Body of pancreas (tissue), 4 donors: ENCODE measurements at regions not wholly inside any gene's neighbourhood (a gene's known extent, or its start where the extent isn't known, plus 50 kb on each side); places are given as distances from the start of the nearest gene placed in this dataset.

Experiments
- CTCF ChIP-seq, 7 experiments: fragments of 450-650 bp in 4 of 7; fragments of 200-600 bp in 3 of 7; sonication (generic) in 3 of 7; IDR thresholded peaks; one replicate each; pipeline ENCODE4 v1.5.1; 2016 to 2019; ENCODE audit warnings: antibody characterized with exemption in 7 of 7
- POLR2A ChIP-seq, 3 donors: fragments of 450-650 bp; IDR thresholded peaks; one replicate each; pipeline ENCODE4 v1.6.1; 2016; ENCODE audit warnings: antibody characterized with exemption in 3 of 3, mild to moderate bottlenecking in 2 of 3

GRCh38 chr4:188454575-188454974 lies 315.3 kb downstream of the TRIML1 start:
- TF ChIP-seq POLR2A (IDR thresholded peaks at IDR 0.05): no peak
- no peak for TF ChIP-seq CTCF (IDR thresholded peaks at IDR 0.05)
